Stimulated activated CD4-positive, alpha-beta T cell treated with anti-CD3 and anti-CD28 coated beads, TNF-alpha, amount 100 ng/mL, for 48 hours (primary cell): ENCODE measurements at regions not wholly inside any gene's neighbourhood (a gene's known extent, or its start where the extent isn't known, plus 50 kb on each side); places are given as distances from the start of the nearest gene placed in this dataset.

Experiments used
- DNase-seq, 3 donors: peaks; one replicate each; pipeline ENCODE4 v3.0.0-alpha.2; 2020; ENCODE audit warnings: low read depth in 3 of 3

- DNase-seq, result no peak
These were observed 501.9 kb upstream of the CHAC2 start for GRCh38 chr2:53265544-53266299.

- no peak for DNase-seq
These were observed 507.0 kb upstream of the CHAC2 start for GRCh38 chr2:53260568-53260967.

GRCh38 chr2:53259395-53260009 is 508.1 kb upstream of the CHAC2 start:
- DNase-seq, result no peak

GRCh38 chr2:53257287-53257686 is 510.3 kb upstream of the CHAC2 start:
- no peak for DNase-seq

- DNase-seq, result no peak
These were observed 514.4 kb upstream of the CHAC2 start for GRCh38 chr2:53253244-53253643.

GRCh38 chr2:53252115-53252514 is 515.5 kb upstream of the CHAC2 start:
- no peak for DNase-seq

GRCh38 chr2:53247956-53248735 is 519.5 kb upstream of the CHAC2 start:
- no peak for DNase-seq

GRCh38 chr2:53243430-53243829 is 524.2 kb upstream of the CHAC2 start:
- no peak for DNase-seq

- no peak for DNase-seq
These were observed 525.5 kb upstream of the CHAC2 start for GRCh38 chr2:53242090-53242489.

- DNase-seq, result no peak
These were observed 531.6 kb upstream of the CHAC2 start for GRCh38 chr2:53235836-53236582.

- no peak for DNase-seq
These were observed 533.1 kb upstream of the CHAC2 start for GRCh38 chr2:53234548-53234903.

- no peak for DNase-seq
These were observed 533.7 kb upstream of the CHAC2 start for GRCh38 chr2:53233759-53234547.

GRCh38 chr2:53231908-53232307 is 535.7 kb upstream of the CHAC2 start:
- no peak for DNase-seq

- no peak for DNase-seq
These were observed 536.9 kb upstream of the CHAC2 start for GRCh38 chr2:53230691-53231090.

- no peak for DNase-seq
These were observed 540.1 kb upstream of the CHAC2 start for GRCh38 chr2:53227535-53227934.

GRCh38 chr2:53220969-53221368 is 546.6 kb upstream of the CHAC2 start:
- no peak for DNase-seq

- no peak for DNase-seq
These were observed 550.4 kb upstream of the CHAC2 start for GRCh38 chr2:53217250-53217649.

- DNase-seq, result no peak
These were observed 550.8 kb upstream of the CHAC2 start for GRCh38 chr2:53216805-53217204.

GRCh38 chr2:53212576-53212975 is 555.0 kb upstream of the CHAC2 start:
- no peak for DNase-seq

- DNase-seq, result no peak
These were observed 556.3 kb upstream of the CHAC2 start for GRCh38 chr2:53211201-53211774.

- DNase-seq, result no peak
These were observed 557.1 kb upstream of the CHAC2 start for GRCh38 chr2:53210538-53210937.
